ENCODE measurements at regions not wholly inside any gene's neighbourhood (a gene's known extent, or its start where the extent isn't known, plus 50 kb on each side); places are given as distances from the start of the nearest gene placed in this dataset.

DNA sequence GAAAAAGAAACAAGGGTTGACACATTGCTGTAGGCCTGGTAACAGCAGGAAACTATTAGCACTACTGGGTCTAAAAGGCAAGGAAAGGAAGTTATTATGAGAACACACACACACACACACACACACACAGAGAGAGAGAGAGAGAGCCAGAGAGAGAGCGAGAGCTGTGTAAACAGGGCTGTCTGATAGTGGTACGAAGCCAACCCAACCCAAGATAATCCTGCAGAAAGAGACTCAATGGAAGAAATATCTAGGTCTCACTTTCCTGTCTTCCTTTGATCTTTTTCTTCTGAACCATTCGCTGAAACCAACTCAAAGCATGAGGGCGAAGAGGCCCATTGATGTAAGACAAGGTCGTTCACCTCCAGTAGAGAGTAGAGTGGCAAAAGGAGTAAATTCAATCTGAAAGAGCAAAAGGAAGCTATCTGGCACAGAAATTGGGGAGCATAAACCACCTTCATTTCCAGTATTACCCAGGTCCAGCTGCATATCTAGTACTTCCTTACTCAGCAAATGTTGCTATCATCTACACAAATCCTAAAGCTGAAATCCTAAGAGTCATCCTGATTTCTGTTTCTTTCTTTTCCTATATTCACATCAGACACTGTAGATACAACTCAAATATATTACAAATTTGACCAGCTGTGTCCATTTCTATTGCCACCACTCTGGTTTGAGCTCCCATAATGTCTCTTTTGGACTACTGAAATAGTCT is 110.2 kb downstream of the TMEM26 start:
- Histone ChIP-seq H3K27ac (ENCODE audit: extremely low read length, insufficient read depth, low read length) (no peak overlapping the region), H2AFZ (ENCODE audit: low read length) (no peak overlapping the region), H3K9ac (ENCODE audit: insufficient read depth, low read depth, low read length) (no peak overlapping the region), H3K9me3 (ENCODE audit: low read length) (no peaks in the 10 kb centered on the region), H4K20me1 (ENCODE audit: insufficient read depth, low read length) (no peaks in the 10 kb centered on the region), H3K27me3 (ENCODE audit: control insufficient read depth in 1 of 2, insufficient read depth in 2 of 2, low read length in 2 of 2) (no peaks in the 10 kb centered on the region), H3K4me3 (replicated peaks in 1 of 3; ENCODE audit: insufficient read depth in 1 of 3, low read depth in 2 of 3, low read length in 3 of 3) (no peak overlapping the region), H3K4me1 (ENCODE audit: insufficient read depth, low read length) (no peaks in the 10 kb centered on the region), H3K36me3 (replicated peaks in 1 of 2; ENCODE audit: control insufficient read depth in 1 of 2, insufficient read depth in 2 of 2, low read length in 2 of 2) (no peaks in the 10 kb centered on the region), H3K79me2 (ENCODE audit: insufficient read depth, low read length) (no peaks in the 10 kb centered on the region), H3K4me2 (ENCODE audit: low read depth, low read length) (no peak overlapping the region)
- ChIA-PET CTCF (ENCODE audit: low intra/inter-chr PET ratio, low total read pairs) (no interaction called here), POLR2A (no interaction called here)
- intact Hi-C loops (cut with micrococcal nuclease; ENCODE audit: unreplicated experiment): no loop called here
- DNase-seq (ENCODE audit: low spot score) (no peak), ATAC-seq (no peak), FAIRE-seq (no peak)
- no TSS peak for BruUV-seq (replicated peaks)
- WGBS (ENCODE audit: low lambda C conversion rate): 4% methylated on average over 4 of the region's 5 CpGs
- peak in 1 of 2 experiments; percentile 50; a peak in 1 of 4 replicates for TF ChIP-seq MAFK (conservative IDR thresholded peaks at IDR 0.05 in 1 of 2, IDR thresholded peaks at IDR 0.05 in 1 of 2; ENCODE audit: low read length in 2 of 2)
- TF ChIP-seq MAFF (IDR thresholded peaks at IDR 0.05; ENCODE audit: low read depth, low read length): peak; percentile 30; the same call in 1 of the 2 replicates
- no peak for TF ChIP-seq GTF3A (CRISPR knock-in tag; conservative IDR thresholded peaks at IDR 0.05)
- in situ Hi-C loops (cut with HindIII; ENCODE audit: extremely low pct_ligation_motif_present, low pct_unique_long_range_greater_than_20kb): no loop called here

DNA sequence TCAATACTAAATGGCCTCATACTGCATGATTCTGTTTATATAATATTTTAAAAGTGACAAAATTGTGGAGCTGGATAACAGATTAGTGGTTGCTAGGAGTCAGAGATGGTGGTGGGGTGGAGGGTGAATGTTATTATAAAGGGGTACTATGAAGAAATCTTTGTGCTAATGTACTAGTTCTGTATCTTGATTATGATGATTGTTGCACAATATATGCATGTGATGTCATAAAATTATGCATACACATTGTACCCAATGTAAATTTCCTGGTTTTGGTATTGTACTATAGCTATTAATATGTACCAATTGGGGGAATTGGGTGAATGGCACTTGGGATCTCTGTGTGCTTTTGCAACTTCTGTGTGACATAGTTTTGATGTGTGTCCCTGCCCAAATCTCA is 112.2 kb downstream of the TMEM26 start:
- H3K4me3 ChIP-seq (replicated peaks in 1 of 3; ENCODE audit: insufficient read depth in 1 of 3, low read depth in 2 of 3, low read length in 3 of 3): no peak overlapping the region
- no peak overlapping the region for H2AFZ ChIP-seq (ENCODE audit: low read length)
- intact Hi-C loops (cut with micrococcal nuclease; ENCODE audit: unreplicated experiment): no loop called here
- ChIA-PET POLR2A (no interaction called here), CTCF (ENCODE audit: low intra/inter-chr PET ratio, low total read pairs) (no interaction called here)
- no peaks in the 10 kb centered on the region for H3K79me2 ChIP-seq (ENCODE audit: insufficient read depth, low read length)
- FAIRE-seq (no peak), DNase-seq (ENCODE audit: low spot score) (no peak), ATAC-seq (no peak)
- no peaks in the 10 kb centered on the region; a peak in 1 of 5 replicates for H3K27me3 ChIP-seq (ENCODE audit: control insufficient read depth in 1 of 2, insufficient read depth in 2 of 2, low read length in 2 of 2)
- in situ Hi-C loops (cut with HindIII; ENCODE audit: extremely low pct_ligation_motif_present, low pct_unique_long_range_greater_than_20kb): no loop called here
- H3K9me3 ChIP-seq (ENCODE audit: low read length): no peaks in the 10 kb centered on the region
- no peak overlapping the region for H3K9ac ChIP-seq (ENCODE audit: insufficient read depth, low read depth, low read length)
- H4K20me1 ChIP-seq (ENCODE audit: insufficient read depth, low read length): no peaks in the 10 kb centered on the region
- no peaks in the 10 kb centered on the region for H3K4me1 ChIP-seq (ENCODE audit: insufficient read depth, low read length)
- TF ChIP-seq CREB1 (IDR thresholded peaks at IDR 0.05) (peak; percentile 30; the same call in 1 of the 2 replicates), CREB1 (CRISPR knock-in tag; IDR thresholded peaks at IDR 0.05) (no peak), CEBPB (IDR thresholded peaks at IDR 0.05; ENCODE audit: borderline replicate concordance, low read depth, low read length) (peak; percentile 48; the same call in 1 of the 2 replicates), ZNF564 (CRISPR knock-in tag; IDR thresholded peaks at IDR 0.05) (no peak)
- BruUV-seq (replicated peaks): no TSS peak
- H3K4me2 ChIP-seq (ENCODE audit: low read depth, low read length): no peak overlapping the region
- no peaks in the 10 kb centered on the region for H3K36me3 ChIP-seq (replicated peaks in 1 of 2; ENCODE audit: control insufficient read depth in 1 of 2, insufficient read depth in 2 of 2, low read length in 2 of 2)
- H3K27ac ChIP-seq (ENCODE audit: extremely low read length, insufficient read depth, low read length): no peak overlapping the region
